MCF 10A (cell line): ENCODE measurements at regions not wholly inside any gene's neighbourhood (a gene's known extent, or its start where the extent isn't known, plus 50 kb on each side); places are given as distances from the start of the nearest gene placed in this dataset.
"Not testable (repeated sequence)": the region's sequence is repeated elsewhere in the genome, so short reads cannot be mapped to it uniquely, and the experiment has no call there.

Source experiments
- BruUV-seq: library from RNA; stranded (reverse); fragments of 400-500 nt; replicated peaks from 2 replicates; lab custom pipeline; 2021; lab: Mats Ljungman, UMichigan
- CTCF ChIA-PET: fragments of 300-600 bp; sonication (Branson Sonifier 250); formaldehyde crosslinking; extraction: SDS; loops from one replicate; lab custom pipeline; 2021; ENCODE audit warnings: antibody characterized with exemption, inconsistent platforms; lab: Yijun Ruan, JAX
- POLR2A ChIA-PET: fragments of 300-600, 350-650 bp; sonication (Branson Sonifier 250); formaldehyde crosslinking; extraction: SDS; loops from one replicate; lab custom pipeline; 2020; ENCODE audit warnings: antibody characterized with exemption, inconsistent platforms; lab: Yijun Ruan, JAX
- DNase-seq: peaks from one replicate; pipeline ENCODE4 v3.0.0-alpha.2; 2018; ENCODE audit not compliant: unreplicated experiment
- H3K27ac Mint-ChIP-seq: one replicate; pipeline ENCODE4 v1.8.0; 2022; ENCODE audit warnings: mild to moderate bottlenecking, low read depth, mixed read lengths; ENCODE audit not compliant: unreplicated experiment
- H3K27me3 Mint-ChIP-seq: one replicate; pipeline ENCODE4 v1.8.0; 2022; ENCODE audit warnings: mixed read lengths; ENCODE audit not compliant: insufficient read depth, unreplicated experiment
- H3K36me3 Mint-ChIP-seq: one replicate; pipeline ENCODE4 v1.8.0; 2022; ENCODE audit warnings: mild to moderate bottlenecking, moderate library complexity, mixed read lengths; ENCODE audit not compliant: insufficient read depth, unreplicated experiment
- H3K4me1 Mint-ChIP-seq: one replicate; pipeline ENCODE4 v1.8.0; 2022; ENCODE audit warnings: mixed read lengths; ENCODE audit not compliant: insufficient read depth, unreplicated experiment
- H3K4me3 Mint-ChIP-seq: one replicate; pipeline ENCODE4 v1.8.0; 2022; ENCODE audit warnings: mild to moderate bottlenecking, moderate library complexity, mixed read lengths; ENCODE audit not compliant: unreplicated experiment
- H3K9me3 Mint-ChIP-seq: one replicate; pipeline ENCODE4 v1.8.0; 2022; ENCODE audit warnings: mixed read lengths; ENCODE audit not compliant: unreplicated experiment
- intact Hi-C: fragments of 100-400 bp; cut with micrococcal nuclease; formaldehyde crosslinking; loops from 2 replicates; pipeline ENCODE4 v1.14.1; 2022
- TF ChIP-seq, protein P1 (sequence below): fragments of 200-600 bp; IDR thresholded peaks from one replicate; pipeline ENCODE4 v1.8.0; 2022; ENCODE audit warnings: antibody characterized with exemption, mild to moderate bottlenecking; ENCODE audit not compliant: unreplicated experiment

DNA sequence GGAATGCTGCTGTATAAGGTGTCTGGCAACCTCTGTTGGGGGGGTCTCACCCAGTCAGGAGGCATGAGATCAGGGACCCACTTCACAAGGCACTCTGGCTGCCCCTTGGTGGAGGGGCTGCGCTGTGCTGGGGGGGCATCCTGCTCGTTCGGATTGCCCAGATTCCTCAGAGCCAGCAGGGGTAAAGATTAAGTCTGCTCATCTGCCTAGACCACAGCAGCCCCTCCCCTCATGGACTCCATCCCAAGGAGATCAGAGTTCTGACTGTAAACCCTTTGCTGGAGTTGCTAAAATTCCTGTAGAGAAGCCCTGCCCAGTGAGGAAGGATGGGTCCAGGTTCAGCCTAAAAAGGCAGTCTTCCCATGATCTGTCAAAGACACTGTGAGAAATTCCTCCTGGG lies 262.0 kb upstream of the C9orf72 start:
- no peaks in the 10 kb centered on the region for H3K36me3 Mint-ChIP-seq
- no peak overlapping the region for H3K27ac Mint-ChIP-seq
- no peaks in the 10 kb centered on the region for H3K4me1 Mint-ChIP-seq
- no peaks in the 10 kb centered on the region for H3K9me3 Mint-ChIP-seq
- intact Hi-C loops, result no loop called here
- ChIA-PET POLR2A (no interaction called here), CTCF (interaction anchor here (0.6 kb wide), 1 partner anchor 13 kb away, joined by 3 read pairs; no protein-coding TSS in a partner anchor)
- no peak for DNase-seq
- H3K4me3 Mint-ChIP-seq, result no peak overlapping the region
- TF ChIP-seq, protein P1, sequence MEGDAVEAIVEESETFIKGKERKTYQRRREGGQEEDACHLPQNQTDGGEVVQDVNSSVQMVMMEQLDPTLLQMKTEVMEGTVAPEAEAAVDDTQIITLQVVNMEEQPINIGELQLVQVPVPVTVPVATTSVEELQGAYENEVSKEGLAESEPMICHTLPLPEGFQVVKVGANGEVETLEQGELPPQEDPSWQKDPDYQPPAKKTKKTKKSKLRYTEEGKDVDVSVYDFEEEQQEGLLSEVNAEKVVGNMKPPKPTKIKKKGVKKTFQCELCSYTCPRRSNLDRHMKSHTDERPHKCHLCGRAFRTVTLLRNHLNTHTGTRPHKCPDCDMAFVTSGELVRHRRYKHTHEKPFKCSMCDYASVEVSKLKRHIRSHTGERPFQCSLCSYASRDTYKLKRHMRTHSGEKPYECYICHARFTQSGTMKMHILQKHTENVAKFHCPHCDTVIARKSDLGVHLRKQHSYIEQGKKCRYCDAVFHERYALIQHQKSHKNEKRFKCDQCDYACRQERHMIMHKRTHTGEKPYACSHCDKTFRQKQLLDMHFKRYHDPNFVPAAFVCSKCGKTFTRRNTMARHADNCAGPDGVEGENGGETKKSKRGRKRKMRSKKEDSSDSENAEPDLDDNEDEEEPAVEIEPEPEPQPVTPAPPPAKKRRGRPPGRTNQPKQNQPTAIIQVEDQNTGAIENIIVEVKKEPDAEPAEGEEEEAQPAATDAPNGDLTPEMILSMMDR, result no peak
- BruUV-seq, result no TSS peak
- H3K27me3 Mint-ChIP-seq, result peaks cover 75% of the 10 kb centered on the region

DNA sequence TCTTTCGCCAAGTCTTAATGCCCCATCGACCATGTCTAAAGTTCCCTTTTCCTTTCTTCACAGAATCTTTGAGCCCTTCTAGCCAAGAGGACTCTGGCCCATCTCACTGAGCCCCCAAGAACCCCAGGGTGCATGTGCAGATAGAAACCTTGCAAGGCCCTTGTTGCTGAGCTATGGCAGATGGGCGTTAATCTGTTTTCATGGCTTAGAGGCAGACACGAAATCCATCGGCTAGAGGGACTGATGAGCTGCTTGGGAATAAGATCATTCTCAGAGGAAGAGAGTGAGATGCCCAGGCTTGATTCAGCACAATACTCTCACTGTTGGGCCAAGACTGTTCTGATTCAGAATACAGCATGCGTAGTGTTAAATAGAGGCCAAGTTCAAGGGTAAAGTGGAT lies 262.5 kb upstream of the C9orf72 start:
- no peak overlapping the region for H3K4me3 Mint-ChIP-seq
- no peaks in the 10 kb centered on the region for H3K36me3 Mint-ChIP-seq
- TF ChIP-seq, protein P1, result no peak
- intact Hi-C loops, result no loop called here
- H3K27ac Mint-ChIP-seq, result no peak overlapping the region
- peaks cover 80% of the 10 kb centered on the region for H3K27me3 Mint-ChIP-seq
- no peaks in the 10 kb centered on the region for H3K9me3 Mint-ChIP-seq
- no peak for DNase-seq
- no TSS peak for BruUV-seq
- POLR2A ChIA-PET, result interaction anchor here (0.6 kb wide), 1 partner anchor 44 kb away, joined by 3 read pairs; no protein-coding TSS in a partner anchor
- CTCF ChIA-PET, result interaction anchor here (0.6 kb wide), 1 partner anchor 239 kb away, joined by 3 read pairs; no protein-coding TSS in a partner anchor
- H3K4me1 Mint-ChIP-seq, result no peaks in the 10 kb centered on the region

DNA sequence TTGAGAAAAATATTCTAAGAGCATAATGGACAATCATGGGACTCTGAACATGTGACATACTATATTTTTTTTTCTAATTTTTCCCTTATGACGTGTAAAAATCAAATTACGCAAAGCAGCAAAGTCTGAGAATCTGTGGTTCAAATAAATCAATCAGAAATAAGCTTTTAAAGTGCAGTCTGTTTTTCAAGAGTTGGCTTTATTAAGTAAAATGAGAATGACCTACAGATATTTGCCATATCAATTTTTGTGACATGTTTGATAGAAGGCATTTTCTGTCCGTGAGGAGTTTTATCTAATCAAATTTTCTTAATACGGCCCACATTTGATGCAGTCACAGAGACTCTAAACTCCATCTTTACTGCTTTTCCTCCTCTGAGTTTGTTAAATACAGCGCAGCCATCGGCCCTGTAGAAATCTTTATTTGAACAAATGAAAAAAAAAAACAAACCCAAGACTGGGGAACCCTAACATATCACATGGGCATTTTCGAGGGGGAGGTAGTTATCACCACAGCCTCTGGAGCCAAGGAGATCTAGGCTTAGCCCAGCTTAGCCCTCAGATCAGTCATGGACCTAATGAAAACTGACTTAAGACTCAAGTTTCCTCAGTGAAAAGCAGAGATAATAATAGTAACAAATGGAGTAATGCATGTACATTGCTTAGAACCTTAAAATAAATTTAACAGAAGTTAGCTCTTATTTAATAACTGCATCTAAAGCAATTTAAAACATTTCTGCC lies 263.6 kb upstream of the C9orf72 start:
- no peak for DNase-seq
- intact Hi-C loops, result no loop called here
- TF ChIP-seq, protein P1, result no peak
- Mint-ChIP-seq H3K4me1 (no peaks in the 10 kb centered on the region), H3K4me3 (no peak overlapping the region), H3K27me3 (peaks cover 91% of the 10 kb centered on the region), H3K27ac (no peak overlapping the region), H3K9me3 (no peaks in the 10 kb centered on the region), H3K36me3 (no peaks in the 10 kb centered on the region)
- no TSS peak for BruUV-seq
- ChIA-PET CTCF (interaction anchor here (0.6 kb wide), 1 partner anchor 358 kb away, joined by 3 read pairs; no protein-coding TSS in a partner anchor), POLR2A (interaction anchor here (0.8 kb wide), 1 partner anchor 55 kb away, joined by 3 read pairs; no protein-coding TSS in a partner anchor)

DNA sequence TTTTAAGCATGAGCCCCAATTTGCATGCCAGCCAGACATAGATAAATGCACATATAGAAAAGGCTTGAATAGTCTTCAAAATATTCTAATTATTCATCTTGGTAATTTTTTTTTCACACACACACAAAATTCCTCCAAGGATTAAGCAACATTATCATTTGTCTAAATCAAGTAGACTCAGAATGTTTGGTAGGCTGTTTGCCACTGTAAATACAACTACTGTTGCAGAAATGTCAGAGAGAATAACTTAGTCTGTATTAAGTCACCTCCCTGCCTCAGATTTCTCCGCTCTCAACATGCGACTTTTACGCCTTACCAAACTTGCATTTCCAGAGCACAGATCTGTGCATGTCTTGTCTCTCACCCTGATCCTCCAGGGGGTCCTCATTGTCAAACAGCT lies 265.6 kb upstream of the C9orf72 start:
- Mint-ChIP-seq H3K4me3 (no peak overlapping the region), H3K9me3 (no peaks in the 10 kb centered on the region), H3K4me1 (no peaks in the 10 kb centered on the region), H3K36me3 (no peaks in the 10 kb centered on the region), H3K27me3 (peaks cover 92% of the 10 kb centered on the region), H3K27ac (no peak overlapping the region)
- intact Hi-C loops, result no loop called here
- DNase-seq, result no peak
- no TSS peak for BruUV-seq
- TF ChIP-seq, protein P1, result no peak
- CTCF ChIA-PET, result no interaction called here
- POLR2A ChIA-PET, result interaction anchor here (0.9 kb wide), 1 partner anchor 10 kb away, joined by 3 read pairs; no protein-coding TSS in a partner anchor

DNA sequence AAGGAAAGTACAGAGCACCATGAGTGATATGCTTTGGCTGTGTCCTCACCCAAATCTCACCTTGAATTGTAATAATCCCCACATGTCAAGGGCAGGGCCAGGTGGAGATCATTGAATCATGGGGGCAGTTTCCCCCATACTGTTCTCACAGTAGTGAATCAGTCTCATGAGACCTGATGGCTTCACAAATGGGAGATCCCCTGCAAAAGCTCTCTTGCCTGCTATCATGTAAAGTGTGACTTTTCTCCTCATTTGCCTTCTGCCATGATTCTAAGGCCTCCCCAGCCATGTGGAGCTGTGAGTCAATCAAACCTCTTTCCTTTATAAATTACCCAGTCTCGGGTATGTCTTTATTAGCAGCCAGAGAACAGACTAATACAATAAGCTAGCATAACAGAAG lies 266.5 kb upstream of the C9orf72 start:
- not testable (repeated sequence) for H3K4me1 Mint-ChIP-seq

More for the DNA sequence above, 266.5 kb upstream of the C9orf72 start:
- BruUV-seq, H3K27ac Mint-ChIP-seq, H3K9me3 Mint-ChIP-seq, intact Hi-C loops, DNase-seq, POLR2A ChIA-PET, H3K4me3 Mint-ChIP-seq, H3K36me3 Mint-ChIP-seq: not testable (repeated sequence)
- H3K27me3 Mint-ChIP-seq, result peaks cover 92% of the 10 kb centered on the region
- CTCF ChIA-PET, result interaction anchor here (0.7 kb wide), 1 partner anchor 18 kb away, joined by 4 read pairs; no protein-coding TSS in a partner anchor
